MCF 10A (cell line): ENCODE measurements at regions not wholly inside any gene's neighbourhood (a gene's known extent, or its start where the extent isn't known, plus 50 kb on each side); places are given as distances from the start of the nearest gene placed in this dataset.

Experiments used
- BruUV-seq: library from RNA; stranded (reverse); fragments of 400-500 nt; replicated peaks from 2 replicates; lab custom pipeline; 2021; lab: Mats Ljungman, UMichigan
- CTCF ChIA-PET: fragments of 300-600 bp; sonication (Branson Sonifier 250); formaldehyde crosslinking; extraction: SDS; loops from one replicate; lab custom pipeline; 2021; ENCODE audit warnings: antibody characterized with exemption, inconsistent platforms; lab: Yijun Ruan, JAX
- POLR2A ChIA-PET: fragments of 300-600, 350-650 bp; sonication (Branson Sonifier 250); formaldehyde crosslinking; extraction: SDS; loops from one replicate; lab custom pipeline; 2020; ENCODE audit warnings: antibody characterized with exemption, inconsistent platforms; lab: Yijun Ruan, JAX
- DNase-seq: peaks from one replicate; pipeline ENCODE4 v3.0.0-alpha.2; 2018; ENCODE audit not compliant: unreplicated experiment
- H3K27ac Mint-ChIP-seq: one replicate; pipeline ENCODE4 v1.8.0; 2022; ENCODE audit warnings: mild to moderate bottlenecking, low read depth, mixed read lengths; ENCODE audit not compliant: unreplicated experiment
- H3K27me3 Mint-ChIP-seq: one replicate; pipeline ENCODE4 v1.8.0; 2022; ENCODE audit warnings: mixed read lengths; ENCODE audit not compliant: insufficient read depth, unreplicated experiment
- H3K36me3 Mint-ChIP-seq: one replicate; pipeline ENCODE4 v1.8.0; 2022; ENCODE audit warnings: mild to moderate bottlenecking, moderate library complexity, mixed read lengths; ENCODE audit not compliant: insufficient read depth, unreplicated experiment
- H3K4me1 Mint-ChIP-seq: one replicate; pipeline ENCODE4 v1.8.0; 2022; ENCODE audit warnings: mixed read lengths; ENCODE audit not compliant: insufficient read depth, unreplicated experiment
- H3K4me3 Mint-ChIP-seq: one replicate; pipeline ENCODE4 v1.8.0; 2022; ENCODE audit warnings: mild to moderate bottlenecking, moderate library complexity, mixed read lengths; ENCODE audit not compliant: unreplicated experiment
- H3K9me3 Mint-ChIP-seq: one replicate; pipeline ENCODE4 v1.8.0; 2022; ENCODE audit warnings: mixed read lengths; ENCODE audit not compliant: unreplicated experiment
- CTCF ChIP-seq: fragments of 200-600 bp; IDR thresholded peaks from one replicate; pipeline ENCODE4 v1.8.0; 2022; ENCODE audit warnings: antibody characterized with exemption, mild to moderate bottlenecking; ENCODE audit not compliant: unreplicated experiment
- intact Hi-C: fragments of 100-400 bp; cut with micrococcal nuclease; formaldehyde crosslinking; loops from 2 replicates; pipeline ENCODE4 v1.14.1; 2022

DNA sequence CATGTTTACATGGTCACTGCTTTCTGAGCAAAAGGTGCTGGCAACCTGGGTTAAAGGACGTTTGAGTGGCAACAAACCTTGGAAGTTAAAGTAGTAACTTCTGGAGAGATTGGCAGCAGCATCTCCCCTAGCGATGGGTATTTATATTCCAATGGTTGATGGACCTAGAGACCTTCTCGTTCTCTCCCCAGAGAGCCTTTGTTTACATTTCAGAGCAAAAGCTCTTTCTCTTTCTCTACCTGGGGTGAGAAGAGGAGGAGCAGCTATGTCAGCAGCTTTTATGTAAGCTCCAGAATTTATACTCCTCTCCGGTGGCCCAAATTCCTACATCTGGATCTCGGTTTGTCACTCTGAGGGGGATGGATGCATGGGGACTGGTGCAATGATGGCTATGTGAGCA, 213.7 kb upstream of the ARL4C start:
- BruUV-seq, result no TSS peak
- Mint-ChIP-seq H3K27ac (no peak overlapping the region), H3K4me3 (no peak overlapping the region), H3K4me1 (peaks cover under 1% of the 10 kb centered on the region), H3K27me3 (no peaks in the 10 kb centered on the region), H3K36me3 (no peaks in the 10 kb centered on the region), H3K9me3 (no peaks in the 10 kb centered on the region)
- ChIA-PET CTCF (no interaction called here), POLR2A (no interaction called here)
- intact Hi-C loops, result no loop called here
- TF ChIP-seq CTCF, result no peak
- DNase-seq, result no peak

GRCh38 chr2:234710066-234710465, 213.2 kb upstream of the ARL4C start:
- Mint-ChIP-seq H3K36me3 (no peaks in the 10 kb centered on the region), H3K4me1 (peaks cover 6% of the 10 kb centered on the region), H3K27me3 (no peaks in the 10 kb centered on the region), H3K4me3 (no peak overlapping the region), H3K9me3 (no peaks in the 10 kb centered on the region), H3K27ac (no peak overlapping the region)
- CTCF ChIA-PET, result no interaction called here
- BruUV-seq, result no TSS peak
- intact Hi-C loops, result no loop called here
- POLR2A ChIA-PET, result no interaction called here
- TF ChIP-seq CTCF, result no peak
- DNase-seq, result no peak

- Mint-ChIP-seq H3K4me1 (peaks cover 11% of the 10 kb centered on the region), H3K4me3 (no peak overlapping the region), H3K27ac (no peak overlapping the region), H3K27me3 (no peaks in the 10 kb centered on the region), H3K9me3 (no peaks in the 10 kb centered on the region), H3K36me3 (no peaks in the 10 kb centered on the region)
- TF ChIP-seq CTCF, result no peak
- no TSS peak for BruUV-seq
- intact Hi-C loops, result no loop called here
- ChIA-PET POLR2A (no interaction called here), CTCF (interaction anchor here (0.5 to 1.2 kb wide), 2 partner anchors 399 to 1239 kb away, joined by 4 to 5 read pairs; no protein-coding TSS in a partner anchor)
- no peak for DNase-seq
Measured at GRCh38 chr2:234708717-234709116, 211.8 kb upstream of the ARL4C start.

GRCh38 chr2:234708091-234708683, 211.3 kb upstream of the ARL4C start:
- Mint-ChIP-seq H3K9me3 (no peaks in the 10 kb centered on the region), H3K27me3 (no peaks in the 10 kb centered on the region), H3K4me3 (no peak overlapping the region), H3K27ac (no peak overlapping the region), H3K36me3 (no peaks in the 10 kb centered on the region), H3K4me1 (peaks cover 13% of the 10 kb centered on the region)
- POLR2A ChIA-PET, result no interaction called here
- TF ChIP-seq CTCF, result no peak
- intact Hi-C loops, result no loop called here
- CTCF ChIA-PET, result interaction anchor here (0.6 to 1.2 kb wide), 2 partner anchors 348 to 399 kb away, joined by 4 to 5 read pairs; no protein-coding TSS in a partner anchor
- BruUV-seq, result no TSS peak
- no peak for DNase-seq
